GM12891 (cell line): ENCODE measurements at regions not wholly inside any gene's neighbourhood (a gene's known extent, or its start where the extent isn't known, plus 50 kb on each side); places are given as distances from the start of the nearest gene placed in this dataset.

ENCODE experiments used
- DNase-seq: peaks from one replicate; pipeline ENCODE4 v3.0.0; 2011; ENCODE audit warnings: low spot score; ENCODE audit not compliant: insufficient read length
- FAIRE-seq: peaks from 2 replicates; lab custom pipeline; 2011; peaks lifted over from hg19 to GRCh38; lab: Jason Lieb, UNC
- PAX5 ChIP-seq: IDR thresholded peaks from 2 replicates; pipeline ENCODE4 v1.6.1; 2011; ENCODE audit warnings: low read length, moderate library complexity, mild to moderate bottlenecking; ENCODE audit not compliant: insufficient read depth, severe bottlenecking
- POLR2A ChIP-seq: IDR thresholded peaks from 2 replicates; pipeline ENCODE4 v1.6.1; 2011; ENCODE audit warnings: low read depth, low read length, control low read depth
- POLR2AphosphoS5 ChIP-seq: IDR thresholded peaks from 2 replicates; pipeline ENCODE4 v1.6.1; 2011; ENCODE audit warnings: low read depth, low read length, control low read depth
- POU2F2 ChIP-seq: IDR thresholded peaks from 2 replicates; pipeline ENCODE4 v1.6.1; 2011; ENCODE audit warnings: low read depth, mild to moderate bottlenecking, control low read depth, low read length, moderate library complexity
- SPI1 ChIP-seq: IDR thresholded peaks from 2 replicates; pipeline ENCODE4 v1.6.1; 2011; ENCODE audit warnings: low read depth, low read length, control low read depth
- TAF1 ChIP-seq: IDR thresholded peaks from 2 replicates; pipeline ENCODE4 v1.6.1; 2011; ENCODE audit warnings: low read depth, low read length, control low read depth

DNA sequence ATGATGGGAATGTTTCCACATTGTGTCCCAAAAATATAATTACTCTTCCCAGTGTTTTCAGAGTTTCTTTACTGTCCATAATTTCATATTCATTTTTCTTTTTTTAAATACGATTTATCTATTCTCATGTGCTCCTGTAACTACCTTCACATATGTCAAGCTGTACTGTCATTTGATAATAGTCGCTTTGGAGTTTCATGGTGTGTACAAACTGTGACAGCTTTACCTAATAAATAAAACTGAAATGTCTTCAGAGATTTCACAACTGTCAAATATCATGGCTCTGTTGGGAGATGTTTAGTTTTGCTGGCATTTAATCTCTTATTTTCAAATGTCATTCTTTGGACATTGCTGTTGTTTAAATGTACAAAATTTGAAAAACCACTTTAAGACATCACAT lies 450.2 kb downstream of the TLL1 start:
- DNase-seq: no peak
- no peak for FAIRE-seq
- TF ChIP-seq POLR2A (no peak), PAX5 (no peak), POLR2AphosphoS5 (no peak), SPI1 (no peak), TAF1 (no peak), POU2F2 (no peak)

DNA sequence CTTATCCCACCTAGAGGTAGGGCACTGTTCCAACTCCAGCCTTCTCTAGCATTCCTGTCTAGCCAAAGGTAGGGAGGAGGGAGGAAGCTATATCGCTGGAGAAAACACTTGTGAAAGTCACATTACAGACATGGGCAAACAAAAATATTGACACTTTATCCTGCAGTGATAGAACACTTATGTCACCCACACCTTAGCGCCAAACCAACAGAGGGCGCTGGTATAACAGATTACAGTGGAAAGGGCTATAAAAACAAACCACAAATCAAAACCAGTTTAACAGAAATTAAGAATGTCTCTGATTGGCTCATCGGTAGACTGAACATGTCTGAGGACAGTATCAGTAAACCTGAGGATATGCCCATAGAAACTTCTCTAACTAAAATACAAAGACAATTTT lies 451.3 kb downstream of the TLL1 start:
- no peak for TF ChIP-seq POU2F2
- TF ChIP-seq POLR2A: no peak
- TF ChIP-seq PAX5: no peak
- TF ChIP-seq SPI1: no peak
- TF ChIP-seq POLR2AphosphoS5: no peak
- TF ChIP-seq TAF1: no peak
- DNase-seq (no peak), FAIRE-seq (no peak)

DNA sequence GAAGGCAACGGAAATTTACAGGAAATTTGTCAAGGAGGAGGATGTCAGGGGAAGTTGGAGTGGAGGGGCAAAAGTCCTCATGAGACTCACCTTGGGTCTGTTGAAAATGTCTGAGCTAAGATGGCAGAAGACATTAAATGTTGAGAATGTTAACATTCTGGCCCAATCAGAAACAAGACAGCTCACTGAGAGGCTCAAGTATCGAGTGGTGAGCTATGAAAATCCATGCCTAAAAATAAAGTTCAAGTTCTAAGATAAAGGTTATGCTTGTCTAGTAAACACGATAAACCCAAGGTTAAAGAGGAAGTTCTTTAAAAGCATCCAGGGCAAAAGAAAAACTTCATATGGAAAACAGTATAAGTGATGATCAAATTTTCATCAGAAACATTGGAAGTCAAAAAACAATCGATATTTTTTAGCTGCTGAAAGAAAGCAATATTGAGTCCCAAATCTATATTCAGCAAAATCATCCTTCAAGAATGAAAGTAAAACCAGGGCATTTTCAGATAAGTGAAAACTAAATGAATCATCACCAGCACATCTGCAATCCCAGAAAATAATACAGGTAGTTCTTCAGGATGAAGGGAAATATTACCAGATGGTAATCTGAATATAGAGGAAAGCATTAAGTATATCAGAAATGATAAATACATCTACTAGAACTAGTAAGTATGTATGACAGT lies 462.4 kb downstream of the TLL1 start:
- DNase-seq: no peak
- no peak for FAIRE-seq
- TF ChIP-seq POU2F2 (no peak), TAF1 (no peak), PAX5 (no peak), POLR2AphosphoS5 (no peak), SPI1 (no peak), POLR2A (no peak)

DNA sequence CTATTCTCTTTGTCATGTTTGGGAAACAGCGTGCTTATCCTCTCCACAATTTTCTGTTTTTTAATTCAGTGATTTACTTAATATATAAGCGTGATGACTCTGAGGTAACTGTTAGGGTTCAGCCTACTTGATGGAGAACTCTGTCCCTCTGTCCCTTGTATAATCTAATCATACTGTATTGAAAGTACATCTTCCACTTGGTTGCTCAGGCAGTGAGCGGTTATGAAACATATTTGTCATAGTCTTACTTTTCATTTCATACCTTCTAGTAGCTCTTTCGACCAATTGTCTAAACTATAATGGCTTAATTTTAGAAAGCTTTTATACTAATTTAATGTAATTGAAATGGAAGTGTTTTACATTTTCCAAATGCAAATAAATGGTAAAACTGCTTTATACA lies 469.0 kb downstream of the TLL1 start:
- TF ChIP-seq PAX5: no peak
- TF ChIP-seq POU2F2: no peak
- TF ChIP-seq TAF1: no peak
- no peak for TF ChIP-seq POLR2A
- no peak for TF ChIP-seq POLR2AphosphoS5
- no peak for TF ChIP-seq SPI1
- DNase-seq (no peak), FAIRE-seq (no peak)

DNA sequence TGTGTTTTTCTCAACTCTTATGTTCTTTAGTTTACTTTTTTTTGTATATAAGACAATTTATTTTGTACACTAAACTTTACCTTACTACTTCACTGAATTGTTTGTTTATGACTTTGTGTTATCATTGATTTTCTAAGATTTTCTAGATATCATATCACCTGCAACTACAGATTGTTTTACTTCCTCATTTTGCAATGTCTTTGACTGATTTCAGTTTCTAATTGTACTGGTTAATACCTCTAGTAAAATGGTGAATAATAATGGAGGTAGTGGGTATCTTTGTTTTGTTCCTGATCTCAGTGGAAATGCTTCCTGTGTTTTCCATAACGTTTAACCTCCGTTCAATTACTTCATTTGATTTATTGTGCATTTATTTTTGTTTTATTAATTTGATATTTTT lies 490.2 kb downstream of the TLL1 start:
- DNase-seq (no peak), FAIRE-seq (no peak)
- no peak for TF ChIP-seq PAX5

DNA sequence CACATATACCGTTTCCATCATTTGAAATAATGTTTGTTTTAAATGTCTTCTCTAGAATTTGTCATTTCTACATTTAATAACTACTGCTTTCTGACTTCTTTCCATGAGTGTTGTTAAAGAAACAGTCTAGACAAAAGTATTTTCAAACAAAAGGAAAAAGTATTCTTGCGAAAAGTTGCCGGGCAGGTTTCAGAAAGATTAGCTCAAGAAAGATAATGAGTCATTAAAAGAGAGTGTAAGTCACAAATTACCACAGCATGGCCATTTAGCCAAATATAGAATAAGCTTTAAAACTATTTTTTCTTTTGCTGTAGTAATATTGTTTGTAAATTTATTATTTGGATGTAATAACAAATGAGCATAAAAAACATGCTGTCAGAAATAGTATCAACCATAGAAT lies 493.0 kb downstream of the TLL1 start:
- FAIRE-seq: no peak
- no peak for DNase-seq
- no peak for TF ChIP-seq POLR2AphosphoS5
- TF ChIP-seq SPI1: no peak
- no peak for TF ChIP-seq PAX5
- no peak for TF ChIP-seq POU2F2
- TF ChIP-seq POLR2A: no peak
- no peak for TF ChIP-seq TAF1

DNA sequence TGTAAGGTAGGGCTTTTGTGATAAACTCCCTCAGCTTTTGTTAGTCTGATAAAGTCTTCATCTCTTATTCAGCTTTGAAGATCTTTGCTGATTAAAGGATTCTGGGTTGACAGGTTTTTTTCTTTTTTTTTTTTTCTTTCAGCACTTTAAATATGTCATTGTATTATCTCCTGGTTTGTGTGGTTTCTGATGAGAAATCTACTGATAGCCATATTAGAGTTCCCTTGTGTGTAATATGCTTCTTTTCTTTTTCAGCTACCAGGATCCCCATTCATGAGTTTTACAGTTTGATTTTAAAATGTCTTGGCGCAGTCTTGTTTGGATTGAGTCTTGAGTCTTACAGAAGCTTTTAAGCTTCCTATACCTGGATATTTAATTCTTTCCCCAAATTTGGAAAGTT lies 504.5 kb downstream of the TLL1 start:
- no peak for TF ChIP-seq TAF1
- TF ChIP-seq POLR2AphosphoS5: no peak
- TF ChIP-seq PAX5: no peak
- no peak for TF ChIP-seq POLR2A
- TF ChIP-seq SPI1: no peak
- TF ChIP-seq POU2F2: no peak
- no peak for DNase-seq
- no peak for FAIRE-seq

DNA sequence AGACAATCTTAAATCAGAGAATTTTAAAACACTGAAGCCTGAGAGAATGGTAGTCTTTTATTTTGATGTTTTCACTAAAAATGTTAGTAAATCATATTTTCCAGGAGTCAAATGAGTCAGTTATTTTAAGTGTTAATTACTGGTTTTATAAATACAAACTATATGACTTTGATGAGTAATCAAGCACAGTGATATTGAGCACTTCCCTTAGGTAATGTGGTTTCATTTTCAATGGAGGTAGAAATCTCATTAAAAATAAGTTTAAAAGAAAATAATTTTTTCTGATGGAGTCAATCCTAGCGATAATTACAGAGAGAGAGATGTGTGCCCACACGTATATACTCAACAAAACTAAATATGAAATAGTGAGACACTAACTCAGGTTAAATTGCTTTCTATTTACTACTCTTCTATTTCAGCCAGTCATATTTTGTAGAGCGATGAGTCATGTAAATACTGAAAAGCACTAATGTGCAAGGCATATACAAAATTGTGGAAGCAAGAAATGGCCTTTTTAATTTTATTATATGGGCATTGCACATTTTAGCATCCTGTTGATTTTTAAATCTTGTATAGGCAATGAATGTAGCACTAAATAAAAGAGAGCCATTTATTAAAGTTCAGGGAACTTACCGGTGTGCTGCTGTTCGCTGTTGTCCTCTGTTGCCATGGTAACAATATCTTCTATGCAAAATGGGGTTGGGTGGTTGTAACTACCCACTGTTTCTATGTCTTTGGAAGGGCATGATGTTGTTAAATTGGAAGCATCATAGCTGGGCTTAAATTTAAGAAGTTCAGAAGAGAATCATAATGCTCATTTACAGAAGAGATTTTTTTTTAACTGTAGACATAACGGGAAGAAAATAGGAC lies 513.7 kb downstream of the TLL1 start:
- DNase-seq (no peak), FAIRE-seq (no peak)
- TF ChIP-seq POLR2A: no peak
- TF ChIP-seq SPI1: no peak
- no peak for TF ChIP-seq PAX5
- no peak for TF ChIP-seq TAF1
- no peak for TF ChIP-seq POLR2AphosphoS5
- TF ChIP-seq POU2F2: no peak

DNA sequence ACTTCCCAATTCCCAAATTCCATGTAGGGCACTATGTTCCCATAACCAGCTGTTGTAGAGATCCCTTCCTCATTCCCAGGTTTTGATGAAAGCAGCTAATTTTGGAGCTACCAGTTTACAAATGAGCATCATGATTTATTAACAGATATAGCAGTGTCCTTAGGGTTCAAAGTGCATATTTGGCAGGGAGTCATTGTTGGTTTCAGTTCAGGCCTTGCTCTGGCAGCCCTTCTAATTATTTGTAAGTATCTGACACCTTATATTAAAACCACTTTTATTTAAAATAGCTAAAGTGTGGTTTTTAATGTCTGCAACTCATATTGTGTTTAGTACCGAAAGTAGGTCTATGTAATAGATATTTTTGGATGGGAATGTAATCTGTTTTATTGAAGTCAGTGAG lies 518.5 kb downstream of the TLL1 start:
- FAIRE-seq: no peak
- no peak for TF ChIP-seq PAX5
- TF ChIP-seq SPI1: no peak
- TF ChIP-seq POU2F2: no peak
- no peak for TF ChIP-seq POLR2A
- TF ChIP-seq POLR2AphosphoS5: no peak
- no peak for TF ChIP-seq TAF1
- no peak for DNase-seq

DNA sequence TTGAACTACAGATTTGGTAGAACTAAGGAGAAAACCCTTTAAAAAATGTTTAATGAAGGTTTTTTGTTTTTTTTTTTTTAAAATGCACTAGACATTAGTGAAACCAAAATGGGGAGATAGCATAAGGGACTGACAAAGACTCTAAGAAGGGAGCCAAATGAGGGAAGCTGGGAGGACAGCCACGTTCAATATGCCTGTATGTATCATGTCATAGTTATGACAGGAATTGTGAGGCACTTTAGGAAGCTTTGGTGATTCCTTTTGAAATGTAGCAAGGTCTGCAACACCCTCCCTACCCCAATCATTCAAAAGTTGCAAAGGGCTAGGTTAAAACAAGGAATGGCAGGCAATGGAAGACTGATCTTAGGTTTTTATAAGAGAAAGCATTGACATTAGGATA lies 526.0 kb downstream of the TLL1 start:
- FAIRE-seq: no peak
- DNase-seq: no peak
- no peak for TF ChIP-seq SPI1
- TF ChIP-seq POU2F2: no peak
- no peak for TF ChIP-seq POLR2AphosphoS5
- no peak for TF ChIP-seq PAX5
- no peak for TF ChIP-seq TAF1
- TF ChIP-seq POLR2A: no peak
